ENCODE measurements at regions not wholly inside any gene's neighbourhood (a gene's known extent, or its start where the extent isn't known, plus 50 kb on each side); places are given as distances from the start of the nearest gene placed in this dataset.

- TF ChIP-seq CTCF (IDR thresholded peaks at IDR 0.05; ENCODE audit: insufficient read depth, low read length) (no peak), POLR2AphosphoS5 (IDR thresholded peaks at IDR 0.05; ENCODE audit: low read depth) (no peak), REST (IDR thresholded peaks at IDR 0.05; ENCODE audit: insufficient replicate concordance, low read depth) (no peak), SPI1 (IDR thresholded peaks at IDR 0.05; ENCODE audit: borderline replicate concordance, low read depth) (no peak)
Observed at GRCh38 chr20:57893366-57893999, 183.7 kb upstream of the PMEPA1 start.
